AG10803 (cell line): ENCODE measurements at regions not wholly inside any gene's neighbourhood (a gene's known extent, or its start where the extent isn't known, plus 50 kb on each side); places are given as distances from the start of the nearest gene placed in this dataset.

Experiments used
- DNase-seq: peaks from one replicate; pipeline ENCODE4 v3.0.0; 2010; ENCODE audit warnings: low read depth
- H3K4me3 ChIP-seq: 2 replicates; pipeline ENCODE4 v1.5.1; 2011; ENCODE audit warnings: mild to moderate bottlenecking, low read length, control low read depth
- TF ChIP-seq, protein P1 (sequence below): conservative IDR thresholded peaks from 2 replicates; pipeline ENCODE4 v1.5.1; 2011; ENCODE audit warnings: mild to moderate bottlenecking, low read length, control low read depth, inconsistent platforms

- DNase-seq = no peak
- TF ChIP-seq, protein P1, sequence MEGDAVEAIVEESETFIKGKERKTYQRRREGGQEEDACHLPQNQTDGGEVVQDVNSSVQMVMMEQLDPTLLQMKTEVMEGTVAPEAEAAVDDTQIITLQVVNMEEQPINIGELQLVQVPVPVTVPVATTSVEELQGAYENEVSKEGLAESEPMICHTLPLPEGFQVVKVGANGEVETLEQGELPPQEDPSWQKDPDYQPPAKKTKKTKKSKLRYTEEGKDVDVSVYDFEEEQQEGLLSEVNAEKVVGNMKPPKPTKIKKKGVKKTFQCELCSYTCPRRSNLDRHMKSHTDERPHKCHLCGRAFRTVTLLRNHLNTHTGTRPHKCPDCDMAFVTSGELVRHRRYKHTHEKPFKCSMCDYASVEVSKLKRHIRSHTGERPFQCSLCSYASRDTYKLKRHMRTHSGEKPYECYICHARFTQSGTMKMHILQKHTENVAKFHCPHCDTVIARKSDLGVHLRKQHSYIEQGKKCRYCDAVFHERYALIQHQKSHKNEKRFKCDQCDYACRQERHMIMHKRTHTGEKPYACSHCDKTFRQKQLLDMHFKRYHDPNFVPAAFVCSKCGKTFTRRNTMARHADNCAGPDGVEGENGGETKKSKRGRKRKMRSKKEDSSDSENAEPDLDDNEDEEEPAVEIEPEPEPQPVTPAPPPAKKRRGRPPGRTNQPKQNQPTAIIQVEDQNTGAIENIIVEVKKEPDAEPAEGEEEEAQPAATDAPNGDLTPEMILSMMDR = no peak
- H3K4me3 ChIP-seq = no peak overlapping the region
Measured at GRCh38 chr14:89586258-89587135, 169.5 kb upstream of the FOXN3 start.

DNA sequence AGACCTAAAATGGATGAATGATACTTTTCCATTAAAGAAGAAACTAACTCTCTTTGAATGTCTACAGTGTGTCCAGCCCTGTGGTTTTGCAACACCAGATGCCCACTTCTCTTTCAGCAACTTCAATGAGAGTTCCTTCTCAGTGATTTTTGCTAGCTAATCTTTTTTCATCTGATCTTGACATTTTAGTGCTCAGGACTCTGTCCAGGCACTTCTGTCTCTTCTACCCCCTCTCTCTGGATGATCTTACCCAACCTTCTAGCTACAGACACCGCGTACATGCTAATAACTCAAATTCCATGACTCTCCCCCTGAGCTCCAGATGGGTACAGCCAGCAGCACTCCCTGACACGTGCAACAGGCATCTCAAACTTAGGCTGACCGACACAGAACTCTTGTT is 161.1 kb upstream of the FOXN3 start:
- DNase-seq = peak; percentile 66
- TF ChIP-seq, protein P1 = no peak
- H3K4me3 ChIP-seq = no peak overlapping the region

- no peak overlapping the region for H3K4me3 ChIP-seq
- no peak for DNase-seq
- TF ChIP-seq, protein P1 = no peak
Measured at GRCh38 chr14:89576960-89577359, 159.9 kb upstream of the FOXN3 start.

DNA sequence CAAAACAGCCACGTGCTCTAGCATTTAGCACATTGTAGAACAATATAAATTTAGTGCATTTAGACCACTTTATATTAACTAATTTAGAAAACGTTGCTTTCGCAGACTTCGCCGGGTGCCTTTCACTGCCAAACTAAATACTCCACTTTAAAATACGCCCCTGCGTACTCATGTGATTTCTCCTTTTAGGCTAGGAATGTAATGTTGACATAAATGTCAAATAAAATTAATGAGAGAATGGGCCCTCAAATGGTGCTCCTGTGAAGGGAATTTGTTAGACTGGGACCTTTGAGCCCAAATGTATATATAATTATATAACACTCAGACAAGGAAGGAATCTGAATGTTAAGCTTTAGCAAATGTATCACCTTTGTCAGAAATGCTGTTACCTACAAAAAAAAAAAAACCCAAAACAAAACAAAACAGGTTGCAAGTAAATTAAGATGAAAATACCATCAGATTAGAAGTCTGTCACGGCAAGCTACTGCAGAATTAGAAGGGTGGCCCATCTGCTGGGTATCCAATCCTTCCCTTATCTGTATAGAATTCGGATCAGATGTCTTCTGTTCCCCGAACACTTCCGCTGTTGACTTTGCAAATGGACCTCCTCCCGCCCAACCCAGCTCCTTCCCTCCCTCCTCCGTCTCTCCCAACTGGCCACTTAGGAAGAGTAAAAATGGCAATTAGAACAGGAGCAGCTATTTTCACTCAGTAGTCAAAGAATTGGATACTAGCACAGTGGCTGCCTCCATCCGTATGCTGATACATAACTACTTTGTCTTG is 159.3 kb upstream of the FOXN3 start:
- no peak for DNase-seq
- TF ChIP-seq, protein P1 = no peak
- no peak overlapping the region for H3K4me3 ChIP-seq

DNA sequence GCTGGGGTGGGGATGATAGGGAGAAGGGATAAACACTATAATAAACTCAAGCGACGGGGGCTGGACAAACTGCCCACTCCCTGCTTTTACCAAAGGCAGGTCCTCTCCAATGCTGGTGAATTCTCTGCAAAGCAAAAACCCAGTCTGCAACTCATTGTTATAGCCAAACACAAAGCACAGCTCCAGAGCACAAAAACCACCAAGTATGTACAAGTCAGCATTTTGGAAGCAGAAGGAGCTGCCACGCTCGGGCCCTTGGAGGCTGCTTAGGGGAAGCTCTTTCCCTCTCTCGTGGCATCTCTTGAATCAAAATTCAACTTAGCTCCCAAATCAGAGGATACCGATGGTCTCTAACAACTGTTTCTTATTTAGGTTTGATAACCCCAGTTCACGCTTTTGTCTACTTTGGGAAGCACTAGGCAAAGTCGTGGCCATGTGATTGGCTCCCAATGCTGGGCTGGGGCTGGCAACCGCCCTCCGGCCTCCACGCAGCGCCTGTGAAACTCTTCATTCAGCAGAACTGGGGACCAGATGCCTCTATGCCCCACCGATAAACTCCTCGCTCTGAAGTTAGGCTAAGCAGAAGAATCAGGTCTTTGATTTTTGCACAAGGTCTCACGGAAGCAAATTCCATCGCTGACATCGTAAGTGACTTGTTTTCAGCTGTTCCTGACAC is 158.5 kb upstream of the FOXN3 start:
- TF ChIP-seq, protein P1 = no peak
- DNase-seq = no peak
- H3K4me3 ChIP-seq = no peak overlapping the region

- TF ChIP-seq, protein P1 = no peak
- no peak overlapping the region for H3K4me3 ChIP-seq
- DNase-seq = no peak
Measured at GRCh38 chr14:89574420-89574819, 157.4 kb upstream of the FOXN3 start.
